22Rv1 (cell line): ENCODE measurements at regions not wholly inside any gene's neighbourhood (a gene's known extent, or its start where the extent isn't known, plus 50 kb on each side); places are given as distances from the start of the nearest gene placed in this dataset.

Experiments used
- ZFX ChIP-seq: fragments of 450-650 bp; IDR thresholded peaks from 2 replicates; pipeline ENCODE4 v1.6.1; 2017; ENCODE audit warnings: antibody characterized with exemption, borderline replicate concordance
- TF ChIP-seq, protein P1 (sequence below): fragments of 450-650 bp; IDR thresholded peaks from 2 replicates; pipeline ENCODE4 v1.5.1; 2017; ENCODE audit warnings: mild to moderate bottlenecking

DNA sequence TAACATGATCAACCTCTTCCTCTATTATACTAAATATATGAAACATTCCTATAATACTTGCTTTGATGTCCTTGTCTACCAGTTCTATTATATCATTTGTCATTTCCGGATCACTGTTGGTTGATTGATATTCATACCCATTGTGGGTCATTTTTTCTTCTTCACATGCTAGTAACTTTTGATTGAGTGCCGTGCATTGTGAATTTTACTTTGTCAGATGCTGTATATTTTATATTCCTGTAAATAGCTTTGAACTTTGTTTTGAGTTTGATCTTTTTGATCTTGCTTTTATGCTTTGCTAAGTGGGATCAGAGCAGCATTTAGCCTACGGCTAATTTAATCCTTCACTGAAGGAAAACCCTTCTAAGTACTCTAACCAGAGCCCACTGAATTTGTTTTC, 168.9 kb upstream of the RAB6C start:
- TF ChIP-seq, protein P1, sequence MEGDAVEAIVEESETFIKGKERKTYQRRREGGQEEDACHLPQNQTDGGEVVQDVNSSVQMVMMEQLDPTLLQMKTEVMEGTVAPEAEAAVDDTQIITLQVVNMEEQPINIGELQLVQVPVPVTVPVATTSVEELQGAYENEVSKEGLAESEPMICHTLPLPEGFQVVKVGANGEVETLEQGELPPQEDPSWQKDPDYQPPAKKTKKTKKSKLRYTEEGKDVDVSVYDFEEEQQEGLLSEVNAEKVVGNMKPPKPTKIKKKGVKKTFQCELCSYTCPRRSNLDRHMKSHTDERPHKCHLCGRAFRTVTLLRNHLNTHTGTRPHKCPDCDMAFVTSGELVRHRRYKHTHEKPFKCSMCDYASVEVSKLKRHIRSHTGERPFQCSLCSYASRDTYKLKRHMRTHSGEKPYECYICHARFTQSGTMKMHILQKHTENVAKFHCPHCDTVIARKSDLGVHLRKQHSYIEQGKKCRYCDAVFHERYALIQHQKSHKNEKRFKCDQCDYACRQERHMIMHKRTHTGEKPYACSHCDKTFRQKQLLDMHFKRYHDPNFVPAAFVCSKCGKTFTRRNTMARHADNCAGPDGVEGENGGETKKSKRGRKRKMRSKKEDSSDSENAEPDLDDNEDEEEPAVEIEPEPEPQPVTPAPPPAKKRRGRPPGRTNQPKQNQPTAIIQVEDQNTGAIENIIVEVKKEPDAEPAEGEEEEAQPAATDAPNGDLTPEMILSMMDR, result no peak
- TF ChIP-seq ZFX, result no peak
